Natural killer cell (primary cell): ENCODE measurements at regions not wholly inside any gene's neighbourhood (a gene's known extent, or its start where the extent isn't known, plus 50 kb on each side); places are given as distances from the start of the nearest gene placed in this dataset.

Experiments
- ATAC-seq, 3 donors: fragments of 150-1000 bp in 2 of 3; fragments of 200-7000 bp in 1 of 3; cut with Tn5 transposase; 1 replicate in 1 of 3; 2 replicates in 2 of 3; pipeline ENCODE4 v1.10.0; 2021; ENCODE audit warnings: mild to moderate bottlenecking in 2 of 3, moderate library complexity in 2 of 3
- DNase-seq, 2 donors: peaks; one replicate each; pipeline versions ENCODE4 v3.0.0 to v3.0.0-alpha.2; 2013 to 2021; ENCODE audit warnings: mixed read lengths in 1 of 2
- H3K27ac ChIP-seq: one replicate; pipeline ENCODE4 v1.5.1; 2013; ENCODE audit warnings: mild to moderate bottlenecking, low read length
- H3K27me3 ChIP-seq: one replicate; pipeline ENCODE4 v1.6.1; 2013; ENCODE audit warnings: low read length; ENCODE audit not compliant: control insufficient read depth, insufficient read depth
- H3K36me3 ChIP-seq: one replicate; pipeline ENCODE4 v1.6.1; 2013; ENCODE audit warnings: low read length; ENCODE audit not compliant: control insufficient read depth, insufficient read depth
- H3K4me1 ChIP-seq: one replicate; pipeline ENCODE4 v1.6.1; 2013; ENCODE audit warnings: low read length; ENCODE audit not compliant: control insufficient read depth, insufficient read depth
- H3K4me3 ChIP-seq: one replicate; pipeline ENCODE4 v1.5.1; 2013; ENCODE audit warnings: low read length
- H3K9me3 ChIP-seq: one replicate; pipeline ENCODE4 v1.6.1; 2013; ENCODE audit warnings: low read length; ENCODE audit not compliant: control insufficient read depth, insufficient read depth
- H3K27ac Mint-ChIP-seq, 2 donors: one replicate each; pipeline ENCODE4 v1.8.0; 2022; ENCODE audit warnings: mild to moderate bottlenecking in 2 of 2, mixed read lengths in 2 of 2, moderate library complexity in 1 of 2
- H3K27me3 Mint-ChIP-seq, 2 donors: one replicate each; pipeline ENCODE4 v1.8.0; 2022; ENCODE audit warnings: low read depth in 2 of 2, mixed read lengths in 2 of 2
- H3K36me3 Mint-ChIP-seq: one replicate; pipeline ENCODE4 v1.8.0; 2022; ENCODE audit warnings: mixed read lengths
- H3K4me1 Mint-ChIP-seq, 2 donors: one replicate each; pipeline ENCODE4 v1.8.0; 2022; ENCODE audit warnings: mixed read lengths in 2 of 2
- H3K4me3 Mint-ChIP-seq: one replicate; pipeline ENCODE4 v1.8.0; 2022; ENCODE audit warnings: mild to moderate bottlenecking, moderate library complexity, mixed read lengths
- H3K9me3 Mint-ChIP-seq, 2 donors: one replicate each; pipeline ENCODE4 v1.8.0; 2022; ENCODE audit warnings: mixed read lengths in 2 of 2
- CTCF ChIP-seq: fragments of 200-600 bp; IDR thresholded peaks from one replicate; pipeline ENCODE4 v1.8.0; 2022; ENCODE audit warnings: antibody characterized with exemption
- WGBS: methylation state at CpG from one replicate; pipeline ENCODE4 v1.1.7; 2013; ENCODE audit warnings: missing lambda C conversion rate; ENCODE audit not compliant: insufficient coverage; 5-methylcytosine and 5-hydroxymethylcytosine counted together
- intact Hi-C: fragments of 100-400 bp; cut with micrococcal nuclease; formaldehyde crosslinking; loops from one replicate; pipeline ENCODE4 v1.14.2; 2022

- DNase-seq (no peak), ATAC-seq (no peak)
- Mint-ChIP-seq H3K36me3 (peaks cover 7% of the 10 kb centered on the region), H3K27me3 (no peaks in the 10 kb centered on the region), H3K9me3 (peaks cover 18 to 21% of the 10 kb centered on the region in 2 donors), H3K27ac (no peak overlapping the region), H3K4me3 (no peak overlapping the region), H3K4me1 (no peaks in the 10 kb centered on the region)
- Histone ChIP-seq H3K4me3 (no peak overlapping the region), H3K27ac (no peak overlapping the region), H3K27me3 (no peaks in the 10 kb centered on the region), H3K4me1 (no peaks in the 10 kb centered on the region), H3K9me3 (peaks cover 4% of the 10 kb centered on the region), H3K36me3 (no peaks in the 10 kb centered on the region)
- no CpG with 5 or more reads among the region's 1 CpG for WGBS
- intact Hi-C loops, result no loop called here
- TF ChIP-seq CTCF, result no peak
Measured at GRCh38 chr11:97977726-97978125, 1043.0 kb upstream of the CNTN5 start.

GRCh38 chr11:97979741-97980140 lies 1041.0 kb upstream of the CNTN5 start:
- Mint-ChIP-seq H3K27ac (no peak overlapping the region), H3K4me1 (no peaks in the 10 kb centered on the region), H3K9me3 (peaks cover 21 to 22% of the 10 kb centered on the region in 2 donors), H3K4me3 (no peak overlapping the region), H3K27me3 (no peaks in the 10 kb centered on the region), H3K36me3 (peaks cover 7% of the 10 kb centered on the region)
- H3K4me3 ChIP-seq, result no peak overlapping the region
- ATAC-seq (no peak), DNase-seq (no peak)
- no peak for TF ChIP-seq CTCF
- no peaks in the 10 kb centered on the region for H3K36me3 ChIP-seq
- 93% methylated on average over 2 of the region's 2 CpGs for WGBS
- H3K27ac ChIP-seq, result no peak overlapping the region
- H3K4me1 ChIP-seq, result no peaks in the 10 kb centered on the region
- H3K9me3 ChIP-seq, result peaks cover 4% of the 10 kb centered on the region
- intact Hi-C loops, result no loop called here
- no peaks in the 10 kb centered on the region for H3K27me3 ChIP-seq

- no peaks in the 10 kb centered on the region for H3K4me1 Mint-ChIP-seq
- no peak for DNase-seq
Measured at GRCh38 chr11:97982512-97982911, 1038.2 kb upstream of the CNTN5 start.

More at GRCh38 chr11:97982512-97982911, 1038.2 kb upstream of the CNTN5 start:
- no peaks in the 10 kb centered on the region for H3K36me3 ChIP-seq
- 89% methylated on average over 6 of the region's 6 CpGs for WGBS
- Mint-ChIP-seq H3K4me3 (no peak overlapping the region), H3K27ac (no peak overlapping the region), H3K9me3 (peaks cover 19 to 23% of the 10 kb centered on the region in 2 donors), H3K36me3 (peaks cover 7% of the 10 kb centered on the region), H3K27me3 (no peaks in the 10 kb centered on the region)
- no peak for TF ChIP-seq CTCF
- no peaks in the 10 kb centered on the region for H3K27me3 ChIP-seq
- intact Hi-C loops, result no loop called here
- peaks cover 4% of the 10 kb centered on the region for H3K9me3 ChIP-seq
- no peak overlapping the region for H3K27ac ChIP-seq
- no peak for ATAC-seq
- no peaks in the 10 kb centered on the region for H3K4me1 ChIP-seq
- no peak overlapping the region for H3K4me3 ChIP-seq
